CD4-positive, CD25-positive, alpha-beta regulatory T cell (primary cell): ENCODE measurements at regions not wholly inside any gene's neighbourhood (a gene's known extent, or its start where the extent isn't known, plus 50 kb on each side); places are given as distances from the start of the nearest gene placed in this dataset.

Experiments
- ATAC-seq, 2 donors: fragments of 150-1000 bp; cut with Tn5 transposase; one replicate each; pipeline ENCODE4 v1.10.0; 2021; ENCODE audit warnings: low read depth in 2 of 2, moderate number of reproducible peaks in 2 of 2, moderate library complexity in 1 of 2
- DNase-seq, 3 donors: peaks; one replicate each; pipeline versions ENCODE4 v3.0.0 to v3.0.0-alpha.2; 2012 to 2022; ENCODE audit warnings: mixed read lengths in 1 of 3
- H3K27ac ChIP-seq: one replicate; pipeline ENCODE4 v1.7.0; 2013; ENCODE audit warnings: mild to moderate bottlenecking, low read length; ENCODE audit not compliant: insufficient read depth, poor library complexity, severe bottlenecking
- H3K27me3 ChIP-seq: one replicate; pipeline ENCODE4 v1.7.0; 2013; ENCODE audit warnings: low read length; ENCODE audit not compliant: control insufficient read depth, insufficient read depth
- H3K36me3 ChIP-seq: one replicate; pipeline ENCODE4 v1.7.0; 2013; ENCODE audit warnings: mild to moderate bottlenecking, low read length, moderate library complexity; ENCODE audit not compliant: control insufficient read depth, insufficient read depth
- H3K4me1 ChIP-seq: 2 replicates; pipeline ENCODE4 v1.7.0; 2013; ENCODE audit warnings: mild to moderate bottlenecking, low read length; ENCODE audit not compliant: insufficient read depth, control insufficient read depth, poor library complexity, severe bottlenecking
- H3K4me3 ChIP-seq: one replicate; pipeline ENCODE4 v1.7.0; 2013; ENCODE audit warnings: low read depth, mild to moderate bottlenecking, low read length, moderate library complexity
- H3K9me3 ChIP-seq, 2 experiments: 1 replicate in 1 of 2; 2 replicates in 1 of 2; pipeline ENCODE4 v1.7.0; 2013; ENCODE audit warnings: low read length in 2 of 2, mild to moderate bottlenecking in 1 of 2, moderate library complexity in 1 of 2; ENCODE audit not compliant: control insufficient read depth in 2 of 2
- H3K27ac Mint-ChIP-seq, 3 donors: one replicate each; pipeline ENCODE4 v1.8.0; 2020 to 2022; ENCODE audit warnings: mild to moderate bottlenecking in 3 of 3, mixed read lengths in 3 of 3, moderate library complexity in 2 of 3
- H3K27me3 Mint-ChIP-seq: one replicate; pipeline ENCODE4 v1.8.0; 2022; ENCODE audit warnings: mild to moderate bottlenecking, mixed read lengths
- H3K36me3 Mint-ChIP-seq: one replicate; pipeline ENCODE4 v1.8.0; 2020; ENCODE audit warnings: mixed read lengths
- H3K4me1 Mint-ChIP-seq, 4 donors: one replicate each; pipeline ENCODE4 v1.8.0; 2020 to 2022; ENCODE audit warnings: mixed read lengths in 4 of 4, mild to moderate bottlenecking in 1 of 4
- H3K4me3 Mint-ChIP-seq, 4 donors: one replicate each; pipeline ENCODE4 v1.8.0; 2020 to 2022; ENCODE audit warnings: mild to moderate bottlenecking in 4 of 4, mixed read lengths in 4 of 4, moderate library complexity in 3 of 4
- H3K9me3 Mint-ChIP-seq, 7 donors: one replicate each; pipeline ENCODE4 v1.8.0; 2020 to 2022; ENCODE audit warnings: mixed read lengths in 7 of 7, mild to moderate bottlenecking in 3 of 7, moderate library complexity in 2 of 7

- no peak overlapping the region for H3K4me3 Mint-ChIP-seq
- no peak for ATAC-seq
- H3K27me3 Mint-ChIP-seq, result peaks cover 58% of the 10 kb centered on the region
Measured at GRCh38 chr1:212553676-212554075, 54.9 kb upstream of the ATF3 start.

GRCh38 chr1:212554401-212554800 lies 54.2 kb upstream of the ATF3 start:
- ATAC-seq (no peak), DNase-seq (no peak)
- Mint-ChIP-seq H3K4me1 (peaks cover 0 to 8% (median 5%) of the 10 kb centered on the region in 4 donors), H3K4me3 (no peak overlapping the region), H3K9me3 (peaks cover 0 to 2% (median 0%) of the 10 kb centered on the region in 7 donors), H3K36me3 (peaks cover 3% of the 10 kb centered on the region), H3K27me3 (peaks cover 52% of the 10 kb centered on the region), H3K27ac (no peak overlapping the region)
- no peak overlapping the region for H3K4me3 ChIP-seq
- H3K36me3 ChIP-seq, result no peaks in the 10 kb centered on the region
- peaks cover 20% of the 10 kb centered on the region for H3K27me3 ChIP-seq
- H3K9me3 ChIP-seq, result no peaks in the 10 kb centered on the region
- H3K27ac ChIP-seq, result no peak overlapping the region
- H3K4me1 ChIP-seq, result peaks cover 12% of the 10 kb centered on the region

More at GRCh38 chr1:212553676-212554075, 54.9 kb upstream of the ATF3 start:
- Histone ChIP-seq H3K27me3 (peaks cover 20% of the 10 kb centered on the region), H3K36me3 (no peaks in the 10 kb centered on the region), H3K9me3 (no peaks in the 10 kb centered on the region), H3K27ac (no peak overlapping the region), H3K4me3 (no peak overlapping the region), H3K4me1 (peaks cover 8% of the 10 kb centered on the region)
- Mint-ChIP-seq H3K4me1 (peaks cover 0 to 3% (median 1%) of the 10 kb centered on the region in 4 donors), H3K27ac (no peak overlapping the region), H3K9me3 (peaks cover 0 to 2% (median 0%) of the 10 kb centered on the region in 7 donors), H3K36me3 (no peaks in the 10 kb centered on the region)
- DNase-seq, result no peak

GRCh38 chr1:212555426-212555825 lies 53.1 kb upstream of the ATF3 start:
- Mint-ChIP-seq H3K36me3 (peaks cover 3% of the 10 kb centered on the region), H3K4me1 (peaks cover 0 to 11% (median 5%) of the 10 kb centered on the region in 4 donors), H3K4me3 (no peak overlapping the region), H3K27ac (no peak overlapping the region), H3K27me3 (peaks cover 44% of the 10 kb centered on the region), H3K9me3 (peaks cover 0 to 2% (median 0%) of the 10 kb centered on the region in 7 donors)
- no peak overlapping the region for H3K27ac ChIP-seq
- no peak for ATAC-seq
- no peak for DNase-seq
- H3K27me3 ChIP-seq, result peaks cover 20% of the 10 kb centered on the region
- H3K36me3 ChIP-seq, result no peaks in the 10 kb centered on the region
- H3K9me3 ChIP-seq, result no peaks in the 10 kb centered on the region
- H3K4me3 ChIP-seq, result no peak overlapping the region
- H3K4me1 ChIP-seq, result peaks cover 12% of the 10 kb centered on the region

- H3K9me3 ChIP-seq, result no peaks in the 10 kb centered on the region
- H3K27ac ChIP-seq, result no peak overlapping the region
- ATAC-seq (no peak), DNase-seq (no peak)
- Mint-ChIP-seq H3K4me3 (peak overlapping the region in 3 of 4 donors; percentile 63 to 84 (median 80)), H3K4me1 (peaks cover 0 to 11% (median 5%) of the 10 kb centered on the region in 4 donors), H3K9me3 (peaks cover 0 to 2% (median 0%) of the 10 kb centered on the region in 7 donors), H3K27ac (no peak overlapping the region), H3K36me3 (peaks cover 3% of the 10 kb centered on the region), H3K27me3 (peaks cover 32% of the 10 kb centered on the region)
- peaks cover 17% of the 10 kb centered on the region for H3K27me3 ChIP-seq
- H3K36me3 ChIP-seq, result no peaks in the 10 kb centered on the region
- H3K4me1 ChIP-seq, result peaks cover 12% of the 10 kb centered on the region
- H3K4me3 ChIP-seq, result no peak overlapping the region
Measured at GRCh38 chr1:212556822-212557549, 51.6 kb upstream of the ATF3 start.

GRCh38 chr1:212557739-212558692 lies 50.5 kb upstream of the ATF3 start:
- DNase-seq (no peak), ATAC-seq (peak; percentile 11 to 15)
- H3K9me3 ChIP-seq, result peaks cover 0 to 3% of the 10 kb centered on the region in 2 experiments
- H3K36me3 ChIP-seq, result no peaks in the 10 kb centered on the region
- Mint-ChIP-seq H3K9me3 (peaks cover 0 to 8% (median 0%) of the 10 kb centered on the region in 7 donors), H3K36me3 (peaks cover 3% of the 10 kb centered on the region), H3K27ac (peak overlapping the region; percentile 26 to 84 (median 47)), H3K27me3 (peaks cover 26% of the 10 kb centered on the region), H3K4me1 (peaks cover 0 to 11% (median 5%) of the 10 kb centered on the region in 4 donors), H3K4me3 (peak overlapping the region; percentile 50 to 90 (median 85))
- peaks cover 12% of the 10 kb centered on the region for H3K4me1 ChIP-seq
- peak overlapping the region; percentile 70 for H3K27ac ChIP-seq
- peaks cover 17% of the 10 kb centered on the region for H3K27me3 ChIP-seq
- H3K4me3 ChIP-seq, result peak overlapping the region; percentile 28

GRCh38 chr1:212558693-212559480 lies 49.7 kb upstream of the ATF3 start:
- Histone ChIP-seq H3K9me3 (peaks cover 0 to 3% of the 10 kb centered on the region in 2 experiments), H3K4me1 (peaks cover 12% of the 10 kb centered on the region), H3K4me3 (peak overlapping the region; percentile 79), H3K36me3 (no peaks in the 10 kb centered on the region), H3K27ac (peak overlapping the region; percentile 70), H3K27me3 (peaks cover 15% of the 10 kb centered on the region)
- Mint-ChIP-seq H3K27ac (peak overlapping the region; percentile 76 to 99 (median 97)), H3K27me3 (peaks cover 21% of the 10 kb centered on the region), H3K4me3 (peak overlapping the region; percentile 28 to 90 (median 81)), H3K9me3 (peaks cover 0 to 11% (median 0%) of the 10 kb centered on the region in 7 donors), H3K4me1 (peaks cover 0 to 11% (median 5%) of the 10 kb centered on the region in 4 donors), H3K36me3 (peaks cover 3% of the 10 kb centered on the region)
- DNase-seq (peak; percentile 86 to 95 (median 90)), ATAC-seq (peak; percentile 93)
